Kasumi-1 (cell line): ENCODE measurements at regions not wholly inside any gene's neighbourhood (a gene's known extent, or its start where the extent isn't known, plus 50 kb on each side); places are given as distances from the start of the nearest gene placed in this dataset.

Source experiments
- DNase-seq, 2 experiments: peaks; one replicate each; lab custom pipeline; 2025; lab: John Stamatoyannopoulos, UW

DNA sequence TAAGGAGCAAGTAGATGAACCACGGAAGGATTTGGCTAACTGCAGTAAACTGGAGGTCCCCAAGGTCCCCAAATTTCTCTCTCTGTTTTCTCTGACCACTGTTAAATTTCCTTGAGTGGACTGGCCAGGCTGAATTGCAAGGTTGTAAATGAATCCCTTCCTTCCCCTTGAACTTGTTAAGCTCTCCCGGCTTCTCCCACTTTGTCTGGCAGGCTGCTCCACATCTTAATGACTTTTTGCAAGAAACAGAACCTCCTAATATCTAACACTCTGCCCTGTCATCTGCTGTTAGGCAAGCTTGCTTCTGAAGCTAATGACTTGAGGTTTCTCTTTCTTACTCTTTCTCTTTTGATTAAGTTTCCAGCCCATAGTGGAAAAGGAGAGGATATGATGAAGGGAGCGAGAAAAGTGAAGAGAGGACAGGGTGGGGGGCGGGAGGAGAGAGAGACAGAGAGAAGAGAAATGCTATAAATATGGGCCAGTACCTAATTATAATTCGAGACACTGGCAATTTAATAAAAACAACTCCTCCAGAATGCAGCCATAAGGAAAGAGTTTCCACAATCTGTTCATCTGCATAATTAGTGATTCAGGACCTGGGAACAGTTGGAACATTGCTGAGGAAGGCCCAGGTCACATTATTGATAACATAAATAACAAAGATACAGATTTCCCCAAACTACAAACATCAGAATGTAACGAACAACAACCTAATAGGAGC is 437.3 kb upstream of the MPDZ start:
- no peak for DNase-seq

GRCh38 chr9:13716090-13716489 is 436.6 kb upstream of the MPDZ start:
- DNase-seq = no peak

GRCh38 chr9:13715430-13715829 is 435.9 kb upstream of the MPDZ start:
- DNase-seq = no peak

DNA sequence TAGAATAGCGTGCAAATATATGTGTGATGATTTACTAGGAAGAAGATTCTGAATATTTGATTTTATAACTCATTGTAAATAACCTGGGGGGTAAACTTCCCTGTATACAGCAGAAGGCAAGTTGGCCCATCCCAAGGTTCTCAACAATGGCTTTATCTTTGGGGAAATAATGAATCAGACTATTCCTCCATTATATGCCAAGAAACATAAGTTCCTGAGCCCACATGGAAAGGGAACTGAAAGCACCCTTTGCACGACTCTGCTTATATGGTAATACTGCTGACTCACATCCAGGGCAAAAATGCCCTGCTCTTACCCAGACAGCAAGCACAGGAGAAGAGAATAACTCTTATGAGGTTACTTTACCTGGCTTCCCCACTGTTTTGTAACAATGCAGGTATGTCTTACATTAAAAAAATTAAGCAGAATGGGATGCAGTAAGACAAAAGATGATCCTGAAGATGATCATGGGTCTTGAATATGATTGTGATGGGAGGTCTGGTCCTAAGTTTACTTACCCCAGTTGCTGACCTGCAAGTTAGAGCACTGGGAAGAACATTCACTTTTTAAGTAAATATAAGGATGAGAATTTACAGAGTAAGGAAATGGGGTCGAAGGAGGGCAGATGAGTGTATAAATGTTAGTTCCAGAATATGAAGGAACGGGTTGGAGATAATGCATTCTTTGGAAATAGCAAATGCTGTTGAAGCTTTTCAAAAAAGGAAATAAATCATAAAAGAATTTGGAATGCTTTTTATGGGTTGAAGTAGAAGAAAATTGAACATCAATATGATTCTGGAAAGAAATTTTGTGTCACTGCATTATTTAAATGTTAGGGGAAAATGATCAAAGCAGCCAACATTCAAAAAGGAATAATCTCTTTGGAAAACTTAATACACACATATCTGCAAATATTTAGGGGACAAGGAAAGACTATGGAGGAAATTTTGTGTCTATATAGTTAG is 428.4 kb upstream of the MPDZ start:
- no peak for DNase-seq

DNA sequence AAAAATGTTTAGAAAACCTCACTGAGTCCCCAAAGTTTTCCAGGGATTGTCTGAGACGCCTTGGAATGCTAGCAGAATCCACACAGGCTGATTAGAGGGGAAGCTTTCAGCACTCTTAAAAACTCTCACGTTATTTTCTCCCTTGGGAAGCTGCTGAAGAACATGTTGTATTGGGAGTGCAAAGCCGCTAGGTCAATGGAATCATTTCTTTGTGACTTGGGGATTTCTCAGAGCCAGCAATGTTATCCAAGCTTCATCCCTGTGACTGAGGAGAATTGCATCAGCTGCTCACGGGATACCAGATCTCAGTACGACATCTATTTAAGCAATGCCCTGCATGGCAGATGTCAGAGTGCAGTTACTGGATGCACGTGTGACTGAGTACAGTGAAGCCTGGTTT is 426.4 kb upstream of the MPDZ start:
- DNase-seq = no peak

GRCh38 chr9:13705373-13705772 is 425.9 kb upstream of the MPDZ start:
- no peak for DNase-seq

GRCh38 chr9:13690595-13690994 is 411.1 kb upstream of the MPDZ start:
- DNase-seq = no peak

- no peak for DNase-seq
Observed at GRCh38 chr9:13689925-13690324, 410.4 kb upstream of the MPDZ start.

DNA sequence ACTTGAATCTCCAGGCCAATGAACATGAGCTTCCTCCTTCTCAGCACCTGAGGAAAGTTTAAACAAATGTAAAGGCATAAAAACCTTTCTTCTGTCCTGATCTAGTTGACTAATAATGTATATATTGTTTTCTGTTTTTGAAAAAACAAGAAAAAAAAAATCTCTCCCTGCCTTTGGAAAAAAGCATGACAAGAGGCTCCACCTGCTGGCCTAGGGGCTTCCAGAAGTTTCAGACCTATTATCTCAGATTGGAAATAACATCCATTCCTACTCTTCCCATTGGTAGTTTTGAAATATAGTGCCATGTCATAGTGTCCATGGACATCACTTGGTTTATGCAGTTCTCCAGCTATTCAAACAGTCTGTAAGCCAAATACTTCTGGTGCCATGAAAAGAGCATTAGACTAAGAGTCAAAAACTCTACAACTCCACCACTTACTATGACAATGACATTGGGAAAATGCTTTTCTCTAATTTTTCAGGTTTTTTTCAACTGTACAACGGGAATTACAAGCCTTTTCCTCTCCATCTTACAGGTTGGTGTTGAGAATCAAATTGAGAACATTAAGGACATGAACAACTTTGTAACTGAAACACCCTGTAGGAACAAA is 409.6 kb upstream of the MPDZ start:
- DNase-seq = no peak

DNA sequence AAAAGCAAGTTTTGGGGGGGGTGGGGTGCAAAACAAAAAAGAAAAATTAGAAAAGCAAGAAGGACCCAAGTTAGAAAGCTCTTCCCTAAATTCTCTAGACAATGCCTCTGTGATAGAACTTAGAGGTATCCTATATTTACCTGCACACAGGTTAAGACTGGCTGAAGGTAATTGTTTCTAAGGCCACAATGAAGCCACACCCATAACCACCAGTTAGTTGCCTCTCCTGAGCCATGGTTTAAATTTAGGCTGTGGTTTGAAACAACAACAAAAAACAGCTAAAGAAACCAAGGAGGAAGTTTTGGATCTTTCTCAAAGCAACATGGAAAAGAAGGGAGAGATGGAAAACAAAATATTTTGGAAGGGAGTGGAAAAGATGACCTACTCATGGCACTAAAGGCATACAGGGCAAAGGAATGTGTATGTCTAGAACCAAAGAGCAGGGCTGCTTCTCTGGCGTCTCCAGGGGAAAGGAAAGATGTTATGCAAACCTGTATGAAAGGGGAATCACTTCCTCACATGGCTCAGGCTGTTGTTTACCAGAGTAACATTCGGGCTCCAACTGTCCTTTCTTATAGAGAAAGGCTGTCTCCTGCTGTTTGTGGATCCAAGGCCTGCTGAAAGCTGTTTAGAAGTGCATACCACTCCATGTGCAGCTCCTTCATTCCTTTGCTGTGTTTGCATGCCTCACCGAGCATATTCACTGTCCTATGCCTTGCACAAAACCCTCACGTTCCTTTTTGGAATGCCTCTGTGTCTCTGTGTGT is 408.9 kb upstream of the MPDZ start:
- no peak for DNase-seq

- DNase-seq = no peak
Observed at GRCh38 chr9:13684656-13685055, 405.2 kb upstream of the MPDZ start.

GRCh38 chr9:13677801-13678200 is 398.3 kb upstream of the MPDZ start:
- DNase-seq = no peak

- no peak for DNase-seq
Observed at GRCh38 chr9:13675638-13676000, 396.1 kb upstream of the MPDZ start.

DNA sequence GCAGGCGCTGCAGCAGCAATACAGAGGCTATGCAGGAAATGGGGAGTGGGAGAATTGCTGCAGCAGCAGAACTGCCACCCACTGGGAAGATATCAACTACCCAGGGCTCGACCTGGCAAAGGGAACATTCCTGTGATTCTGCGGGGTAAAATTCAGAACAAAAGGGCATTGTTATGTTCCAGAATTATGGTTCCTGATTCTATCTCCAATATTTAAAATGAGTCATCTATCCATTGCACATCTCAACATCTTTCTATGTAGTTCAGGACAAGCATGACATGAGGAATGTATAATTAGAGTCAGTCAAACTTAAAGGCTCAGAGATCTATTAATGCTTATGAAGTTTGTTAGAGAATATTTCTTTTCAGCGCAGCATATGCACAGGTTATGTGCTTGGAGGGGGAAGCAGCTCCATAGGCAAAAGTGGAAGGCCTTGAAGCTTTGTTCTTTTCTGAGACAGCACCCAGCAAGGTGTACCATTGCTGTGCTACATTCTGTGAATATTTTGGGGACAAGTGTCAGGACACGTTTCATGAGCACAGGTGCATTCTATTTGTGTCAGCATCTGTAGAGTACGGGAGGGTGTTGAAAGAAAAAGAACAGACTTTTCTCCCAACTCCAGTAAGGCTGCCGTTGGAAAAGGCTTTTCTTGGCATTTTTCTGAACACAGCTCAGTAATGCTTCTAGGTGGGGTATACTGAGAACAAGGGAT is 395.6 kb upstream of the MPDZ start:
- DNase-seq = no peak

- no peak for DNase-seq
Observed at GRCh38 chr9:13673348-13673747, 393.9 kb upstream of the MPDZ start.

DNA sequence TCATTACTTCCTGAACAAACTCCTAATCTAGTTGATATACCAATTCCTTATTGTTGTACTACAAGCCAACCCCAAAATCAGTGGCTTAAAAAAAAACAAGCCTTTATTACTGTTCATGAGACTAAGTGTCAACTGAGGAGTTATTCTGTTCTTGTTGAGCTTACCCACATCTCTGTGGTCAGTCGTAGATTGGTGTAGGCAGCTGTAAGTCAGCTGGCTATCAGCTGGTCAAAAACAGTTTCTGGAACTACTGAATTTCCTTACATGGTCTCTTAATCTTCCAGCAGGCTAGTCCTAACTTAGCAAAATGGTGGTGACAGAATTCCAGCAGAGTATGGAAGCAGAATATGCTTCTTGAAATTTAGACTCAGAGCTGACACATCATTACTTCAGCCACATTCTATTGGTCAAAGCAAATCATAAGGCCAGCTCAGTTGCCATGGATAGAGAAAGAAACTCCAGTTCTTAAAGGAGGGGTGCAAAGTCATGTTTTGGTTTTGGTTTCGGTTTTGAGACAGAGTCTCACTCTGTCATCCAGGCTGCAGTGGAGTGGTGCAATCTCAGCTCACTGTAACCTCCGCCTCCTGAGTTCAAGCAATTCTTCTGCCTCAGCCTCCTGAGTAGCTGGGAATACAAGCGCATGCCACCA is 386.1 kb upstream of the MPDZ start:
- no peak for DNase-seq

GRCh38 chr9:13661014-13661413 is 381.5 kb upstream of the MPDZ start:
- DNase-seq = no peak

GRCh38 chr9:13651969-13652663 is 372.6 kb upstream of the MPDZ start:
- DNase-seq = no peak

DNA sequence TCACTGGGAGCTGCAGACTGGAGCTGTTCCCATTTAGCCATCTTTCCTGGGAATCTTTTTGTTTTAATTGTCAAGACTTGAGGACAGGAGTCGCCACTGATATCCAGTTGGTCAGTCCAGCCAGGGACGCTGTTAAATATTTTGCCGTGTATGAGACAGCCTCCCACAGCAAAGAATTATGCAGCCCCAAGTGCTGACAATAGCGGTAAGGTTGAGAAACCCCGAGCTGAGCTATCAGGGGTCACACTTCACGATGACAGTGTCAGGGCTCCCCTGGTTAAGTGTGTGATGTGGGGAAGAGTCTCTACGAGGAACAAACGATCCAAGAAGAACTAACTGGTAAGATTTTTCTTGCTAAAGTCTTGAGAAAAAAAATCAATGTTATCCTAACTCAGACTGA is 372.0 kb upstream of the MPDZ start:
- DNase-seq = no peak

GRCh38 chr9:13648676-13649075 is 369.2 kb upstream of the MPDZ start:
- no peak for DNase-seq
